LoVo (cell line): ENCODE measurements at regions not wholly inside any gene's neighbourhood (a gene's known extent, or its start where the extent isn't known, plus 50 kb on each side); places are given as distances from the start of the nearest gene placed in this dataset.
"Not testable (repeated sequence)": the region's sequence is repeated elsewhere in the genome, so short reads cannot be mapped to it uniquely, and the experiment has no call there.

Experiments
- DNase-seq: peaks from one replicate; pipeline ENCODE4 v3.0.0-alpha.2; 2016; ENCODE audit warnings: low spot score

DNA sequence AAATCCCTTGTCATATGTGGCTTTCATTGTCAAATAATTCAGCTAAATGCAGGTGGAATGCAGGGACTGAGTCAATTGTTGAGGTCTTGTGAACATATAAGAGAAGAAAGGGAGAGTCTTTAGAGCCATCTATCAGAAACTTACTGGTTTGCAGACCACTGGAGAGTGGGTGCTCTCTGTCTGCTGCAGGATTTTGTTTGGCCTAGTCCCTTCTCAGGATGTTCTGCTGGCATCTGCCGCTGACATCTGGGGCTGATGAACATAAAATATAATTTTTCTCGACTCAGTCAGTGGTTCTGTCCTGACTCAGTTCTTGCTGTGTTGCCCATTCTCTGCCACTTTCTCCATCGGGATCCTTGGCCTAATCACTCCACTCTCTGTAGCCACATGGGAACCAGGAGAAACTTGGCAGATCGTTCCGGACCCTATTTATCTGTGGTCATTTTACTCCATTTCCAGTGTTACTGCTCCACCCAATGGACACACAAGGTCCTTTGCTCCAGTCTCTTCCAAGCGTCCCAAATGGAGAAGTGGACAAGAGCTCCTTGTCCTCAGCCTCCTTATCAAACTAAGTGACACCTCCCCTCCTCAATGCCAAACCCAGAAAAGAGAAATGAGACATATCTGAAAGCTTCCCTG is 436.2 kb downstream of the FAT4 start:
- no peak for DNase-seq

DNA sequence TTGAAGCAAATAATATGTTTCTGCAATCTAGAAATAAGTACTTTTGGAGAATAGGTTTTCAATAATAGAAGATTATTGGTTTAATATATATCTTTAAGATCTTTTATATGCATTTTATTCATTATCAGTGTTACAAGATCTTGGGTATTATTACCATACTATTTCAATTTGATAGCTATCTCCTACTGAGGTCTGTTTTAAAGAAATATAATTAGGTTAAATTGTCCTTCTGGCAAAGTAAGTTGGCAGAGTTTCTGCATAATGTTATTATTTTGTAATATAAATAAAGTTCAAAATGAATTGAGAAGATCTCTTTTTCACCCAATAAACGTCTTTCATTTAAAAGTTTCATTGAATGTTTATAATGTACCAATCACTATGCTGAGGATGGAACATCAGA is 443.7 kb downstream of the FAT4 start:
- DNase-seq = no peak

DNA sequence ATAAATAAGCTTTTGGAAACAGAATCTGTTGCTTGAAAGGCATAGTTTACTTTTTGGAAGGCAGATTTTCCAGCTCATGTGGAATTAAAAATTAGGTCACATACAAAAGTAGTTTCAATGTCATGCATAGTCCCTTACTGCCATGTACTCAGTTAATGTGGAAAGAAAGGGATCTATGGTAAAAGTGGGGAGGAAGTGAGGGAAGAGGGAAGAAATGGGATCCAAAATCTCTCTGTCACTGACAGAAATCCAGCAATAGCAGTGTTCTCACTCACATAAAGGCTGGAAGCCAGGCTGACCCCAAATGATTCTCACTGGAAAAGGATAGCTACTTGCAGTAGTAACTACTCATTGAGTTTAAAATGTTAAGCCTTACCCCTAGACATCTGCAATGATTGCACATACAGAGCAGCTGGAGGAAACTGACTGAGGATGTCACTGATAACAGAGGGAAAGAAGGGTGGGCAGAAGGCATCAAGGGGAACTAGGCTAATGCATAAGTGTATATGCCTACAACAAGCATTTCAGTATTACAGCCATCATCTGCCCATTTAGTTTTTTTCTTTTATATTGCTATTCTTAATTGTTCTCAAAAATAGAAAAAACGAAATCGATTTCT is 445.6 kb downstream of the FAT4 start:
- DNase-seq = no peak

DNA sequence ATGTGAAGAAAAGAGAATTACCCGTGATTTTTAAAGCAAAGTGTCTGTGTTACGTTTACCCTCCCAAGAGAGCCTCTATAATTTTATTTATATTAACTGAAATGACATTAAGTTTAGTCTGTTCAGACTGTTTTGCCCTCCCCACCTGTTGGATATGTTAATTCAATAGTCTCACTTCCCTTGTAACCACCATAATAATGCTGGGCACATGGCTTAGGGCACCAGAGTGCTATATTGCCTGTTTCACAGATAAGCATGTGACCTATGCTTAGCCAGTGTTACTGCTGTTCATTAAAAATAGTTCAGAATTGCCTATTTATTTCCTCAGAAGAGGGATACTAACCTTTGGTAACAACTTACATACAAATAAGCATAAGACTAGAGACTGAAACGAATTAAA is 446.2 kb downstream of the FAT4 start:
- DNase-seq = no peak

DNA sequence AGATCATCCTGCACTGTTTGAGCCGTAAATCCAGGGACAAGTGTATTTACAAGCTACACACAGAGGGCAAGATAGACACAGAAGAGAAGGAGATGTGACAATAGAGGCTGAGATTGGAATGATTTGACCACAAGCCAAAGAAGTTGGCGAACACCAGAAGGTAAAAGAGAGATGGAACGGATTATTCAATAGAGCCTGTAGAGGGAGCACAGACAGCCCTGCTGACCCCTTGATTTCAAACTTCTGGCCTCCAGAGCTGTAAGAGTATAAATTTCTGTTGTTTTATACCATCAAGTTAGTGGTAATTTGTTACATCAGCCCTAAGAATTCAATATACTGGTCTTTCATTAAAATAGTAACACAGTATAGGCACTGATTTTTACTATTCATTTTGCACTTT is 447.8 kb downstream of the FAT4 start:
- DNase-seq = no peak

DNA sequence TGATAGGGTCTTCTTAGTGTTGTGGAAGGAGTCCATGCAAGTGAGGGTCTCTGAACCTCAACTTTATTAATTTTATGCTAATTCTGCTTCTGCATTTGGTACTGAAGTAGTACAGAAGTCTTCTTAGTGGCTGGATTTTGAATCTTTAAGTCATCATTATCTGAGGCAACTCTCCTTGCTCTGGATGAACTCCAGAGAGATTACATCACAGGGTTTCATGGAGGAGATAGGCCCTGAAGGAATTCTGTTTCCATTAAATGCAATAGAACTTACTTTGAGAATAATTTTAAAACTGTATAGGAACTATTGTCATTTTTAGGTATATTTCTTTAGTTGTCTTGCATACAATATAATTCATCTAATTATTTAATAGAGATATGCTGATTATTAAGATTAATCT is 451.2 kb downstream of the FAT4 start:
- no peak for DNase-seq

DNA sequence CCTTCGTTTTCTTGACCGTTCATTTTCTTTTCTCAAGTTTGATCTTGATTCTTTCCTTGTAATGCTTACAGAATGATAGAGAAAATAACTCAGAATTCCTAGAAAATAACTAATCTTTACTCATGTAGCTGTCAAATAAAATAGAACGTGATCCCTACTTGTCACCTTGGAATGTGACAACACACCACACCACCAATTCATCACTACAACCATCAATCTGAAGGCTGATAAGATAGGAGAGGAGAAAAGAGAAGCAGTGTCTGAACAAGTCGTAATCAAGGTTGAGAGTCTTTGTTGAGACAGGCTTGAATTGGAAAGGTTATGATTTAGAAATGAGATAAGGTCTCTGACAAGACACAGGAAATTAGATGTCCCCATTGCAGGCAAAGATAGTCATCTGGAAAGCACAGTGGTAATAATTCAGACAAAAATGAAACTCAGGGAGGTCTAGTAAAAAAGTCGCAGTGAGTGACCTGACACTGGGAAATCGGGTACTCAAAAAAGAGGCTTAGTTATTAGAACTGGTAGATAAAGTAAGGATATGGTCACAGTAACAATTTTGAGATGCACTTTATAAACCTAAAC is 456.2 kb downstream of the FAT4 start:
- DNase-seq = no peak

DNA sequence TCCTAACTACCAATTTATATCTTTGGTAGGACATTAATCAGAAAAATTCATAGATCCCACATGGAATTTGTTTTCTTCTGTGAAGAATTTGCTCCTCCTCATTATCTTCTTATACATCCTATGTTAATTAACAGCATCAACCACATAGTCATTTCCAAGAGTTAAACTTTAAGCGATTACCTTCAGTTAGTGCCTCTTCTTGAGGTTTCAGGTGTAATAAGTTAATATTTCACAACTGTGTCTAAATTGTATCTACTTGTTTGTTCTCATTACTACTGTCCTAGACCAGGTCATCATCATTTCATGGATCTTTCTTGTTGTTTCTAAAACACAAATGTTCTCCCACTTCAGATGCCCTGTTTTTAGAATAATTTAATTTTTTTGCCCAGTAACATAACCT is 457.9 kb downstream of the FAT4 start:
- DNase-seq = no peak

DNA sequence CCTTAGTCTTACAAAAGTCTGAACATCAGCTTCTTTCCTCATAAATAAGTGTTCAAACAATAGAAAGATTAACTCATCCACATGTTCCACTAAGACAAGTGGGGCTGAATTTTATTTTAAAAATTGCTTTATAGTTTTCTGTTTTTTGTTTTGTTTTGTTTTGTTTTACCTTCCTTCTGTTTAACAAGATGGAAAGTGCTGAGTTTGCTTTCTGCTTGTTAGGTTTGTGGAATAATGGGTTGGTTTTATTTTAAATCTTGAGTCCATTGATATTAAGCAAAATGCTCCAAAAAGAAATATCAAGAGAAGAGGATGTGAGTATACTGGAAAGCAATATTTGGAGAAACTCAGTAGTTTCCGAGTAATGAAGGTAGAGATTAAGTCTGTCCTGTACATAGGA is 458.7 kb downstream of the FAT4 start:
- DNase-seq = no peak

DNA sequence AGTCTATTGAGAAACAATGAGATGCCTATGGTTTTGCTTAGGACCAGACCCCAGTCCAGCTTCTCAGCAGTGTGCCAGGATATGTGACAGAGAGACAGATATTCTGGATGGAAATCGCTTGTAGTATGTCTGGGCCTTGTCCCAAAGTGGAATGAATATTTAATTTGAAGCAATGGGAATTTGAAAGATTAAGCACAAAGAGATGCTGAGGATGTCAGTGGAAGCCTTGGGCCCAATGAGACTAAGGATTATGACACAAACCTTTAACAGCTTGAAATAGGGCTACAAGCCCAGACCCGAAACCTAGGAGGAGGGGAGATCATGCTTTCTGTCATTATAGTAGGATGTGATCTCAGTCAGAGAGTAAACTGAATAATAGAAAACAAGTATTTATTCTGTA is 459.2 kb downstream of the FAT4 start:
- no peak for DNase-seq

DNA sequence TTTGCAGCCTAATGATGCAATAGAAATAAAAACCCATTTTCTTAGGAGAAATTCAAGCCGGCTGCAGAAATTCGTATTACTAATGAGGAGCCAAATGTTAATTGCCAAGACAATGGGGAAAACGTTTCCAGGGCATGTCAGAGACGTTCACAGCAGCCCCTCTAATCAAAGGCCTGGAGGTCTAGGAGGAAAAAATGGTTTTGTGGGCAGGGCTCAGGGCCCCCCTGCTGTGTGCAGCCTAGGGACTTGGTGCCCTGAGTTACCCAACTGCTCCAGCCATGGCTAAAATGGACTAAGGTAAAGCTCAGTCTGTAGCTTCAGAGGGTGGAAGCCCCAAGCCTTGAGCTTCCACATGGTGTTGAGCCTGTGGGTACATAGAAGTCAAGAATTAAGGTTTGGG is 461.4 kb downstream of the FAT4 start:
- DNase-seq = no peak

DNA sequence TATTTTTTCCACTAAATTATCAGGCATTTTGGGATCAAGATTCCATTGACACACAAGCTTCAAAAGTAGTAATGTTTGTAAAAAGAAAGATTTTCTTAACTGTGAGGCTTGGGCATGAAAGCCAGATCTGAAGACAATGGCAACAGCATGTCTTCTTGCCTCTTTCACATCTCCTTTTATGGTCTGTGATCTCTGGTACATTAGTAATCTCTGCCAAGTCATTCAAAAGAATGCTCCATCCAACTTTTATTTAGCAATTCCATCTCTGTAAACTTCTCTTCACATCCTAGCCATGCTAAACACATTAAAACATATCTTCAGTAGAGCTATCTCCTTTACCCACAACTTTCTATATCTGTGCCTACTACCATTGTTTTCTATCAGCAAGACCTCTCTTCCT is 465.4 kb downstream of the FAT4 start:
- DNase-seq = no peak

DNA sequence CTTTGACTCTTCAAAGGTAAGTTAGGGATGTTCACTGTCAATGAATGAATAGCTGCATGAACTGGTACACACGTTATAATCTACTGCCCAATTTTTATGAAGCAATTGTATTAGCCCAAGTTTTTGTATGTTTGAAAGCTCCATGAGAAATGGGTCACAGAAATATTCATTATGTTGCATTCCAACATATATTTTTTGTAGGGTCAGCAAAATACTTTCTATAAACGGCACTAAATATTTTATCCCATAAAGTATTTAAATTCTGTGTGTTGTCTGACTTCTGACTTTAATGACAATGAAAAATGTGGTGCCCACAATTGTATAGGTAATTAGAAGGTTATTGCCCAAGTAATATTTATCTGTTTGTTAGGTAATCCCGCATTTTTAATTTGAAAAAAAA is 466.0 kb downstream of the FAT4 start:
- no peak for DNase-seq

DNA sequence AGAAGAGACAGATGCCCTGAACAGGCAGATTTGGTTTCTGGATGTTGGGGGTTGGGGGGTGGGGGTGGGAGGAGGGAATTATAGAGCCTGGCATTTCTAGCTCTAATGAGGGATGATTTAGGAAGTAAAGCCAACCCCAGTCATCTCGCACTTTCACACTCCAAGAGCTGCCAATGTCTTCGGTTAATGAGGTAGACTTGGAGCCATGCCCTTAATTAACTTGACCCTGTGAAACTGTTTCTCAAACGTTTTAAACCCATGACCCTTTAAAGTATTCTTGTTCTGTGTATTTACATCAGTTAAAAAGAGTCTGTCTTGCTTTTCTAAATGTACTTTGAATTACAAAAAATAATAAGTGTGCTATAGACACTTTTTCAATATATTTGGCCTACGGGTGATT is 466.9 kb downstream of the FAT4 start:
- DNase-seq = no peak

DNA sequence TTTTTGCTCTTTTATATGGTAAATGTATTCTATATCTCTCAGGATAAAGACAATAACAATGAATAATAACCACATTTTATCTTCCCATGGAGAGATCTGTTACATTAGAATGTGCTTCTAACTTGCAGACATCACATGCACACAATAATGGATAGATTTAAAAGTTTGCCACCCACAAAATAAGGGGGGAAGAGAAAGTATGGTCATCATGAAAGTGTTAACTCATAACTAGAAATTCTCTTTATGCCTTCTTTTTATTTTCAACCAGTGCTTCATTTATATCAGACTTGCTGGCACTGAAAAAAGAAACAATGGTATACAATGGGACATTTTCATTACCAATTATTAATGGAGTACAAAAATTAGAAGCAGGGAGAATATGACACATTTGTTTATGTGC is 470.0 kb downstream of the FAT4 start:
- no peak for DNase-seq

DNA sequence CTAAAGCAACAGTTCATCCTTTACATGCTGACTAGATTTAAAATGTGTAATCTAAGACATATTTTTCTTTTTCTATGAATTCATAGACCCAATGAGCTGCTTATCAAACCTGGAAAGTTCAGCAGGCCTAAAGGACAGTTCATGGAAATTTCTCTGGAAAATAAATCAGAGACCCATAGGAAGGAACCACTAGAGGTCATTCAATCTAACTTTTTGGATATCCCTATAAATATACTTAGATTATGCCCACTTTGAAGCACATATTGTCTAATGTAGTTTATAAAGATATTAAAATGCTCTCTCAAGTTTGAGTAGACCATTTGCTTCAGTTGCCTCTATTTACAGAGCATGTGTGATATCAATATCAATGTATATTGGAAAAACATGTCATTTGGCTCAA is 473.0 kb downstream of the FAT4 start:
- no peak for DNase-seq

DNA sequence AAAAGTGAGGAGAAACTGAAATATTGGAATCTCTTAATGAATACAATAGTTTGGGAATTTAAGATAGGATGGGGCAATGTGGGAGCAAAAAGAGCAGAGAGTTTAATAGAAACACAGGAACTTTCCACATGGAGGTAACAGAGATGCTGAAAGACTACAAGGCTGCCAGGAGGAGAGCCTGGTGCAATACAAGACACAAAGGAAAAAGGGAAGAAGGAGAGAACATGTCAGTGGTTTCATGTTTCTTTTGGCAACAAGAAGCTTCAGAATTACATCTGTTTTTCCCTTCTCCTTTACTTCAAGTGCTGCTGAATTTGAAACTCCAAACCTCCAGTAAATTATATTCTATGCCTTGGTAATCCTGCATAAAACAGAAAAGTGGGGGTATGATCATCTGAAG is 474.3 kb downstream of the FAT4 start:
- no peak for DNase-seq

DNA sequence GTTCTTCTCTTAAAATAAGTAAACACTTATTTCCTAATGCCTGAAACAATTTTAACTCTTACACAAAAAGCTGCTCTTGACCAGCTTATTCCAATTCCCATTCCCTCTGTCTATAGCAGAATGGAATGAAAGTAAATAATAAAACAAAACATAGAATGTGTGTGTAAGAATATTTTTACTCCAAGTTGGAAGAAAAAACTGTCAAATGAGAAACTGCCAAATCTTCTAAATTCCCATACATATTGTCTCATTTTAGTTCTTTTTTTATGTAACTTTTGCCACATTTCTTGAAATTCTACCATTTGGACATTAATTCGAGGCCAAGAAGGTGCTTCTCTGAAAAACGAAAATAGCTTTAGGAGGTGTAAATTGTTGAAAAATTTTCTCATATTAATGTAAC is 477.1 kb downstream of the FAT4 start:
- no peak for DNase-seq

DNA sequence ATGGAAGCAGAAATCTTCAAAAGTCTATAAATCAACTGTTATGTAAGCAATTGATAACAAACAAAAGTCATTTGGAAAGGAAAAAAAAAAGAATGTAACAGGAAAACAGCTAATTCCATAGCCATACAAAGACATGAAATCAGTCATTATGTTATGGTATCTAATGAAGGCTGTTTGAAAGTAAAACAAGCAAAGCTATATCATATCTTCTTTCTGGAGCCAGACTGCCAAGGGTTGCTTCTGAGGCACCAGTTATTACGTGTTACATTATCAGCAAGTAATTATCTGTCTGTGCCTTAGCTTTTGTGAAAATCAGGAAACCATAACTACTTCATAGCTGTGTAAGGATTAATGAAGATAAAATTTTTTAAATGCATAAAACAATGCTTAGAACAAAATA is 480.2 kb downstream of the FAT4 start:
- no peak for DNase-seq

DNA sequence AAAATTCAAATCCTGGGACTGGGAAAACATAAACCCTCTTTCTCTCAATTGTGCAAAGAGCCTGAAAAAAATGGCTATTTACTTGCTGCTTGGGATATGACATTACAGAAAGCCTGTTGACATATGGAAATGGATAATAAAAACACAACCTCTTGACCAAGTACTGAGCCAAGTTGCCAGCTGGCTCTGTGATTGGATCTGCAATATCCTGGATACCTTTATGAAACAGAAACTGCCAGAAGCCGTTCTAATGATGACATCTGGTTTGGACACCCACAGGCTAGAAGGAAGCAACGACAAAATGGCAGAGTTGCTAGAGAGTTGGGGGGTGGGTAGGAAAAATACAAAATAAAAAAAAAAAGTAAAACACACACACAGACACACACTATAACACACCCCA is 481.4 kb downstream of the FAT4 start:
- DNase-seq = no peak

DNA sequence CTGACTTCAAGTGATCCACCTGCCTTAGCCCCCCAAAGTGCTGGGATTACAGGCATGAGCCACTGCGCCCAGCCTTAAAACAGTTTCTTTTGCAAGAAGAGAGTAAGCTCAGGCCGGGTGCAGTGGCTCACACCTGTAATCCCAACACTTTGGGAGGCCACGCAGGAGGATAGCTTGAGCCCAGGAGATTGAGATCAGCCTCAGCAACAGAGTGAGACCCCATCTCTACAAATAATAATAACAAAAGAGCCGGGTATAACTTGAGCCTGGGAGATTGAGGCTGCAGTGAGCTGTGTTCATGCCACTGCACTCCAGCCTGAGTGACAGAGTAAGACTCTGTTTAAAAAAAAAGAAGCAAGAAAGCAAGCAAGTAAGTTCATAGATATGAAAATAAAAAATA is 482.9 kb downstream of the FAT4 start:
- DNase-seq = not testable (repeated sequence)

DNA sequence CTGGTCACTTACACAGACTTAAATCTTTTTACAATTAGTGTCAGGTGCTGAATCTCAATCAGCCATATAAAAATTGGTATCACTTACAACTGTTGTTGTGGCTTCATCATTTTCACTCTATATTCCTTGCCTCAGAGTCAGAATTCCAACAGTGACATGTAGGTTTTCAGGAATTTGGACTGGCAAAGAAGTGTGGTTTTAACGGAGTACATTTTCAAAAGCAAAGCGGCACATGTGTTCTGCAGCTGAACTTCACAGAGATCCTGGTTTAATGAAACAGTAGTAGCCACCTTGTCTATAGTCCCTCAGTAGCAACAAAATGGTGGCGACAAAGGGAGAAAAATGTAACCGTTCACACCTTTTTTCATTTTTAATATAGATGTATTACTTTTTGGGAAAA is 486.6 kb downstream of the FAT4 start:
- no peak for DNase-seq

DNA sequence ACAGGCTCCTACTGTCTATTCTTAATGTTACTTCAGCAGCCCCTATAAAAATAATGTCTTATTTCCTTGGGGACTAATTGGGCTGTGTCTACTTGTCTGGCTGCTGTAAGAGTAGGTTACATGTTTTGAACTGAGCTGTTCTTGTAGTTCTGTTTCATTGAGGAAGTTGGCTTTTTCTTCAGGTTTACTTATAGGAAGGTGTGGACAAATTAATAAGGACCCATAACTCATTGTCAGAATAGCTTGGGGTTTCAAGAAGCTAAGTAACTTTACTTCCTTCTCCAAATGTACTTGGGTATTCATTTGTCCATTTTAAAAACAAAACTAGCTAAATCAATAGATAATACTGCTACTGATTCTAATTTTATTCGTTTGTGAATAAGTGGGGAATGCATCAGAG is 487.2 kb downstream of the FAT4 start:
- no peak for DNase-seq

DNA sequence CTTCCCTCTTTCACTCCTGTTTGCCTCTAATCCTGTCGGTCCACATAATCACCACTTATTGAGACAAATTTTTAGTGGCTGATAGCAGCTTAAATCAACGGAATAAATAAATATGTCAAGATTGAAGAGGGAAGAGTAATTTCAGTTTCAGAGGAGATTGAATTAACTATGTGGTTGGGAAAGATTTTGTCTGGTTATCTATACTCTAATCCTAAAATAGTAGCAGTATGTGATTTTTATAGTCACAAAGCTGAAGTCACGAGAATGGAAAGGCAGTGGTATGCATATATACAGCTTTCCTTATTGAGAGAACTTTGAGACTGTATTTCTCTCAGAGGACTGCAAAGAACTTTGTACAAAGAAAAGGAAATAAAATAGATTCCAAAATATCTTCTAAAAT is 493.3 kb downstream of the FAT4 start:
- no peak for DNase-seq
